Fibroblast of mammary gland (primary cell): ENCODE measurements at regions not wholly inside any gene's neighbourhood (a gene's known extent, or its start where the extent isn't known, plus 50 kb on each side); places are given as distances from the start of the nearest gene placed in this dataset.
"Not testable (repeated sequence)": the region's sequence is repeated elsewhere in the genome, so short reads cannot be mapped to it uniquely, and the experiment has no call there.

Experiments used
- DNase-seq: peaks from one replicate; pipeline ENCODE4 v3.0.0-alpha.2; 2010; ENCODE audit warnings: low read depth
- H3K4me3 ChIP-seq: 2 replicates; pipeline ENCODE4 v1.5.1; 2011; ENCODE audit warnings: low read depth, mild to moderate bottlenecking, low read length, moderate library complexity; ENCODE audit not compliant: control insufficient read depth
- TF ChIP-seq, protein P1 (sequence below): conservative IDR thresholded peaks from 2 replicates; pipeline ENCODE4 v1.5.1; 2011; ENCODE audit warnings: low read depth, low read length, inconsistent platforms; ENCODE audit not compliant: control insufficient read depth, insufficient read depth

DNA sequence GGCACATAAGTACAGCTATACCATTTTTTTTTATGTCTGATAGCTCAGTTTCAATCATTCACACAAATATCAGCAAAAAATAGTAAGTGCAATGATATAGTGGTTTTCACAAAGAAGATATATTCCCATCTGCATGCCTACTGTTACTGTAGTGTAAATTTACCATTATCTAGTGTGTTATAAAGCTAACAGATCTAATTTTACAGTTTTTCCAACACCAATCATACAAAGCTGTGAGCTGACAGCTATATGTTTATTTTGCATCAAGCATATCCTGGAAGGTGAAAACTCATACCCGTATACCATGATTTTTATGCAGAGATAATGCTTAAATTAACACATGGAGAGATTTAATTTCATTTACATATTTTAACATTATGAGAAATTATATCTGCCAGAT, 89.9 kb upstream of the HAPLN1 start:
- no peak overlapping the region for H3K4me3 ChIP-seq
- no peak for DNase-seq
- TF ChIP-seq, protein P1, sequence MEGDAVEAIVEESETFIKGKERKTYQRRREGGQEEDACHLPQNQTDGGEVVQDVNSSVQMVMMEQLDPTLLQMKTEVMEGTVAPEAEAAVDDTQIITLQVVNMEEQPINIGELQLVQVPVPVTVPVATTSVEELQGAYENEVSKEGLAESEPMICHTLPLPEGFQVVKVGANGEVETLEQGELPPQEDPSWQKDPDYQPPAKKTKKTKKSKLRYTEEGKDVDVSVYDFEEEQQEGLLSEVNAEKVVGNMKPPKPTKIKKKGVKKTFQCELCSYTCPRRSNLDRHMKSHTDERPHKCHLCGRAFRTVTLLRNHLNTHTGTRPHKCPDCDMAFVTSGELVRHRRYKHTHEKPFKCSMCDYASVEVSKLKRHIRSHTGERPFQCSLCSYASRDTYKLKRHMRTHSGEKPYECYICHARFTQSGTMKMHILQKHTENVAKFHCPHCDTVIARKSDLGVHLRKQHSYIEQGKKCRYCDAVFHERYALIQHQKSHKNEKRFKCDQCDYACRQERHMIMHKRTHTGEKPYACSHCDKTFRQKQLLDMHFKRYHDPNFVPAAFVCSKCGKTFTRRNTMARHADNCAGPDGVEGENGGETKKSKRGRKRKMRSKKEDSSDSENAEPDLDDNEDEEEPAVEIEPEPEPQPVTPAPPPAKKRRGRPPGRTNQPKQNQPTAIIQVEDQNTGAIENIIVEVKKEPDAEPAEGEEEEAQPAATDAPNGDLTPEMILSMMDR = no peak

DNA sequence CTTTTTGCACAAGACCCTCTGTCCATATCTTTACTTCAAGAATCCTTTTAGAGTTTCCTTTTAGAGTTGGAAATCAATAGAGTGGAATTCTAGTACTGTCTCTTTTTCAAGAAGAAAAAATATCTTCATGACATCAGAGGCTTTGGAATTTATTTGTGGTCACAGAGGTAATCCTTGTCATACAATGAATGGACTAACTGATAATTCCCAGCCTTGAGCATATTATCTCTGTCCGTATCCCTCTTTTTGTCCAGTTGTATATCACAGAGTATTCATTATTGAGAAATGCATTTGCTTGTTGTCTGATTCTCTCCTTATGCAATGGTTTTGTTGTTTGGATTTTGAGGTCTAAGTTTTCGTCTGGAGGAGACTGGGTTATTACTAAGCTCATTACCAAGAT, 82.0 kb upstream of the HAPLN1 start:
- TF ChIP-seq, protein P1 = no peak
- no peak for DNase-seq
- H3K4me3 ChIP-seq = no peak overlapping the region

DNA sequence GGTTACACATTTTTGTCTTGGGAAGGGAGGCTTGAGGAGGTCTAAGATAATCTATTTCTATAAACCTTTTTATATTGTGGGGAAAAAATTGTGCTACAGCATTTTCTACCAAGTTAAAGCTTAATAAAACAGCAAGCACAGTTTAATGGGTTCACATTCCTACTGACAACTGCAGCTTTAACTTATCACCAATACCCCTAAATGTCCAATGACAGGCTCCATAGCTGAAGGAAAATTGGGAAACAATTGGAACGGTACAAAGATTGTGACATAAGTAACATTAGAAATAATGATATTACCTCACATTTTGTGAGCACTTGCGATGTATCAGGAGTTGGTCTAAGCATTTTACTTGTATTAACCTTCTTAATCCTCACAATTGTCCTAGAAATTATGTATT, 79.5 kb upstream of the HAPLN1 start:
- TF ChIP-seq, protein P1 = no peak
- no peak for DNase-seq

DNA sequence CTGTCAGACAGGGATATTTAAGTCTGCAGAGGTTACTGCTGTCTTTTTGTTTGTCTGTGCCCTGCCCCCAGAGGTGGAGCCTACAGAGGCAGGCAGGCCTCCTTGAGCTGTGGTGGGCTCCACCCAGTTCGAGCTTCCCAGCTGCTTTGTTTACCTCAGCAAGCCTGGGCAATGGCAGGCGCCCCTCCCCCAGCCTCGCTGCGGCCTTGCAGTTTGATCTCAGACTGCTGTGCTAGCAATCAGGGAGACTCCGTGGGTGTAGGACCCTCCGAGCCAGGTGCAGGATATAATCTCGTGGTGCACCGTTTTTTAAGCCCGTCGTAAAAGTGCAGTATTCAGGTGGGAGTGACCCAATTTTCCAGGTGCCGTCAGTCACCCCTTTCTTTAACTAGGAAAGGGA, 78.4 kb upstream of the HAPLN1 start:
- not testable (repeated sequence) for DNase-seq, H3K4me3 ChIP-seq

More for the DNA sequence above, 79.5 kb upstream of the HAPLN1 start:
- H3K4me3 ChIP-seq = no peak overlapping the region

DNA sequence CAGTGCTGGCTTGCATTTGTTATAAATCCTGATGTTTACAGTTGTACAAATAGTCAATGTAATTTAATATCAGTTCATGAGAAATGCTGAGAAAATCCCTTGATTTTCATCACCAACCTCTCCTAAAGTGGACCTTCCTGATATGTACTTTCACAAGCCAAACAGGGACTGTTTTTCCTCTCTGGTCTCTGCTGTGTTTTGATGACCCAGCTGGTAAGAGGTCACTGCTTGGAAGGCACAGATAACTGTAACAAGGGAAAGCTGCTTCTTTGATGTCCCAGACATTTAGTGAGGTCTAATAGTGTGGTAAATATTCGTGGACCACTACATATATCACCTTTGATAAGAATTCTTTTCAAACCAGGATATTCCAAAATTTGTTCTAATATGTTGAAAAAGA, 68.7 kb upstream of the HAPLN1 start:
- no peak for DNase-seq
- TF ChIP-seq, protein P1 = no peak
- H3K4me3 ChIP-seq = no peak overlapping the region

DNA sequence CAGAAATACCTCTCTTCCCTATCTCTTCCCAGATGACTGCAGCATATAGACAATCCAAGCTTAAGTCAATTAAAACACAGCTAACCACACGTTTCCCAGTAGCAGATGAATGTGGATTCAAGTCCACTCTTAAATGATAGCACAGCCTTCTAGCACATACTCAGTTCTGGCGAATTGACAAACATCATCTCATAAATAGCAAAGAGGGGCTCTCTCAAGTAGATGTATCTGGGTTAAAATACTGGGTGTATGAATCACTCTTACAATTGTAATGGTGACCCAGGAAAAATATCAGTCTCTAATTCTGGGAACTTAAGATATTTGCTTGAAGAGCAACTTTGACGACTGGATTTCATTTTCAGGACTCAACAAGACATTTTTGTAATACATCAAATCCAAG, 67.0 kb upstream of the HAPLN1 start:
- TF ChIP-seq, protein P1 = no peak
- DNase-seq = no peak
- H3K4me3 ChIP-seq = no peak overlapping the region

DNA sequence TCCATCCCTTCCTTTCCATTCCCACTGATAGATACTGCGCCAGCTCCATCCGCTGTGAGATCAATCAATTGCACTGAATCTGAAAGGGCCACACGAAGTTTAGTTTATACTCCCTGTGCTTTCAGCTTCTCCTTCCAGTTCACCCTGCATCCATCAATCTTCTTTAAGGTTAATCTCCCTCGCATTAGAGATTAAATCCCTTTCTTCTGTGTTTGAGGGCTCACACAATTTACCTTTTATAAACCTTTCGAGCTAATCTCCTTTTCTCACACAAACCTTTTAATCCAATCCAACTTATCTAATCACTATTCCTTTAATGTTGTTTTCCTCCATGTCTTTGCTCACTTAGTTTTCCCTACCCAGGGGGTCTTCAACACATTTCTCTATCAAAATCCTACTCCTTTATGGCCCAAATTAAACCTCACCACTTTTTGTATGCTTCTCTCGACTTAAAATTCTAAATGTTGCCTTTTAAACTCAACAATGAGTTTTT, 64.6 kb upstream of the HAPLN1 start:
- TF ChIP-seq, protein P1 = no peak
- H3K4me3 ChIP-seq = no peak overlapping the region
- DNase-seq = no peak
